Loucy (cell line): ENCODE measurements at regions not wholly inside any gene's neighbourhood (a gene's known extent, or its start where the extent isn't known, plus 50 kb on each side); places are given as distances from the start of the nearest gene placed in this dataset.

Source experiments
- CTCF ChIP-seq: fragments of 200-600 bp; sonication (generic); conservative IDR thresholded peaks from 2 replicates; pipeline ENCODE4 v1.5.1; 2014; ENCODE audit warnings: mild to moderate bottlenecking, antibody characterized with exemption, low read length
- EZH2phosphoT487 ChIP-seq: fragments of 200-600 bp; IDR thresholded peaks from 2 replicates; pipeline ENCODE4 v1.6.1; 2018; ENCODE audit warnings: antibody characterized with exemption, mild to moderate bottlenecking, moderate library complexity, borderline replicate concordance

GRCh38 chr14:98633380-98633779, 638.6 kb downstream of the BCL11B start:
- TF ChIP-seq CTCF (no peak), EZH2phosphoT487 (no peak)
